ENCODE measurements at regions not wholly inside any gene's neighbourhood (a gene's known extent, or its start where the extent isn't known, plus 50 kb on each side); places are given as distances from the start of the nearest gene placed in this dataset.

DNA sequence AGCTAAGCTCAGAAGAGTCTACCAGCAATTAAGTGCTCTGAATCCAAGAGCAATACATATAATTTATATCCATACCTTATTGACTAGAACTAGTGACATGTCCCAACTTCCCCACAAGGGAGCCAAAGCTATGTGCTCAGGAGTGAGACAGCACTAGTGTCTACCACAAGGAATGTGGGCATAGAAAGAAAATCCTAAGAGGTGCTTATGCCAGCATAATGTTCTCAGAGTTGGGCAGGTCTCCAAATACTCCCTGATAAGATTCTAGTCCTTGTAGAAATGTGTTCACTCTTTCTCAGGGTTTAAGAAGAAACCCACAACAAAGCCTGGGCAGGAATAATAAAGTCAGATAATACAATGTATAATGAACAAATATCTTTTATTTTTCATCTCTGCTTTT lies 275.1 kb downstream of the BRINP1 start:
- no peak for TF ChIP-seq POLR2A (IDR thresholded peaks at IDR 0.05)
- TF ChIP-seq, protein P1, sequence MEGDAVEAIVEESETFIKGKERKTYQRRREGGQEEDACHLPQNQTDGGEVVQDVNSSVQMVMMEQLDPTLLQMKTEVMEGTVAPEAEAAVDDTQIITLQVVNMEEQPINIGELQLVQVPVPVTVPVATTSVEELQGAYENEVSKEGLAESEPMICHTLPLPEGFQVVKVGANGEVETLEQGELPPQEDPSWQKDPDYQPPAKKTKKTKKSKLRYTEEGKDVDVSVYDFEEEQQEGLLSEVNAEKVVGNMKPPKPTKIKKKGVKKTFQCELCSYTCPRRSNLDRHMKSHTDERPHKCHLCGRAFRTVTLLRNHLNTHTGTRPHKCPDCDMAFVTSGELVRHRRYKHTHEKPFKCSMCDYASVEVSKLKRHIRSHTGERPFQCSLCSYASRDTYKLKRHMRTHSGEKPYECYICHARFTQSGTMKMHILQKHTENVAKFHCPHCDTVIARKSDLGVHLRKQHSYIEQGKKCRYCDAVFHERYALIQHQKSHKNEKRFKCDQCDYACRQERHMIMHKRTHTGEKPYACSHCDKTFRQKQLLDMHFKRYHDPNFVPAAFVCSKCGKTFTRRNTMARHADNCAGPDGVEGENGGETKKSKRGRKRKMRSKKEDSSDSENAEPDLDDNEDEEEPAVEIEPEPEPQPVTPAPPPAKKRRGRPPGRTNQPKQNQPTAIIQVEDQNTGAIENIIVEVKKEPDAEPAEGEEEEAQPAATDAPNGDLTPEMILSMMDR (IDR thresholded peaks at IDR 0.05) = no peak
